GM18873 (cell line): ENCODE measurements at regions not wholly inside any gene's neighbourhood (a gene's known extent, or its start where the extent isn't known, plus 50 kb on each side); places are given as distances from the start of the nearest gene placed in this dataset.

Experiments
- ATAC-seq: cut with Tn5 transposase; IDR thresholded peaks from one replicate; pipeline ENCODE4 v1.9.1; 2021; ENCODE audit warnings: mild to moderate bottlenecking, moderate library complexity, moderate number of reproducible peaks; ENCODE audit not compliant: unreplicated experiment, low FRiP score

GRCh38 chr22:47377926-47378560 is 615.6 kb downstream of the TBC1D22A start:
- ATAC-seq, result no peak

- ATAC-seq, result no peak
Observed at GRCh38 chr22:47376901-47377505, 614.6 kb downstream of the TBC1D22A start.

GRCh38 chr22:47376322-47376700 is 613.9 kb downstream of the TBC1D22A start:
- no peak for ATAC-seq

- no peak for ATAC-seq
Observed at GRCh38 chr22:47375621-47376321, 613.3 kb downstream of the TBC1D22A start.

- ATAC-seq, result no peak
Observed at GRCh38 chr22:47374901-47375575, 612.6 kb downstream of the TBC1D22A start.

- ATAC-seq, result no peak
Observed at GRCh38 chr22:47374273-47374771, 611.9 kb downstream of the TBC1D22A start.

GRCh38 chr22:47373648-47374272 is 611.3 kb downstream of the TBC1D22A start:
- no peak for ATAC-seq

GRCh38 chr22:47372596-47373385 is 610.3 kb downstream of the TBC1D22A start:
- no peak for ATAC-seq

GRCh38 chr22:47372111-47372581 is 609.7 kb downstream of the TBC1D22A start:
- no peak for ATAC-seq

- ATAC-seq, result no peak
Observed at GRCh38 chr22:47371263-47372090, 609.0 kb downstream of the TBC1D22A start.

- no peak for ATAC-seq
Observed at GRCh38 chr22:47370448-47371262, 608.2 kb downstream of the TBC1D22A start.

- no peak for ATAC-seq
Observed at GRCh38 chr22:47369431-47370015, 607.1 kb downstream of the TBC1D22A start.

GRCh38 chr22:47369020-47369419 is 606.6 kb downstream of the TBC1D22A start:
- no peak for ATAC-seq

- no peak for ATAC-seq
Observed at GRCh38 chr22:47367993-47368945, 605.8 kb downstream of the TBC1D22A start.

- no peak for ATAC-seq
Observed at GRCh38 chr22:47367107-47367690, 604.7 kb downstream of the TBC1D22A start.
